GM12878 (cell line): ENCODE measurements at regions not wholly inside any gene's neighbourhood (a gene's known extent, or its start where the extent isn't known, plus 50 kb on each side); places are given as distances from the start of the nearest gene placed in this dataset.

ENCODE experiments used
- ATAC-seq: fragments of 200-7000 bp; cut with Tn5 transposase; 3 replicates; pipeline ENCODE4 v1.9.1; 2020; ENCODE audit warnings: mild to moderate bottlenecking, moderate library complexity
- BruUV-seq: library from RNA; stranded (reverse); fragments of 400-500 nt; replicated peaks from 2 replicates; lab custom pipeline; 2021; lab: Mats Ljungman, UMichigan
- CTCF ChIA-PET: fragments of 300-600 bp; sonication (Branson Sonifier 250); formaldehyde crosslinking; extraction: SDS; loops from one replicate; lab custom pipeline; 2021; ENCODE audit warnings: inconsistent platforms; lab: Yijun Ruan, JAX
- POLR2A ChIA-PET: fragments of 350-600 bp; formaldehyde crosslinking; extraction: SDS; loops from one replicate; lab custom pipeline; 2021; ENCODE audit warnings: inconsistent platforms; lab: Charles Lee
- RAD21 ChIA-PET: fragments of 300-600 bp; sonication (Branson Sonifier 250); formaldehyde crosslinking; loops from one replicate; lab custom pipeline; 2023; ENCODE audit warnings: antibody characterized with exemption; ENCODE audit not compliant: unreplicated experiment; lab: Charles Lee
- SMC1A ChIA-PET: fragments of 300-600 bp; sonication (Branson Sonifier 250); formaldehyde crosslinking; loops from one replicate; lab custom pipeline; 2023; ENCODE audit not compliant: unreplicated experiment, uncharacterized antibody; lab: Charles Lee
- DNase-seq: peaks from one replicate; pipeline ENCODE4 v3.0.0-alpha.2; 2011; ENCODE audit warnings: low read depth, low spot score
- FAIRE-seq: peaks from 3 replicates; lab custom pipeline; 2011; peaks lifted over from hg19 to GRCh38; lab: Jason Lieb, UNC
- H2AFZ ChIP-seq: 2 replicates; pipeline ENCODE4 v1.6.0; 2011; ENCODE audit warnings: low read depth, low read length, control low read depth; ENCODE audit not compliant: control insufficient read depth
- H3K27ac ChIP-seq: 2 replicates; pipeline ENCODE4 v1.5.1; 2011; ENCODE audit warnings: control low read depth; ENCODE audit not compliant: control insufficient read depth, insufficient read depth
- H3K27me3 ChIP-seq, 2 experiments: replicated peaks in 1 of 2; 2 replicates each; pipeline versions ENCODE4 v1.6.0 to v1.6.1; 2011; ENCODE audit warnings: low read length in 1 of 2; ENCODE audit not compliant: control insufficient read depth in 2 of 2, insufficient read depth in 2 of 2
- H3K36me3 ChIP-seq, 2 experiments: 2 replicates each; pipeline ENCODE4 v1.5.1; 2011; ENCODE audit warnings: low read length in 1 of 2; ENCODE audit not compliant: control insufficient read depth in 2 of 2, insufficient read depth in 2 of 2
- H3K4me1 ChIP-seq: 2 replicates; pipeline ENCODE4 v1.6.1; 2011; ENCODE audit warnings: mild to moderate bottlenecking, low read length, moderate library complexity, mixed read lengths; ENCODE audit not compliant: control insufficient read depth, insufficient read depth
- H3K4me2 ChIP-seq: 2 replicates; pipeline ENCODE4 v1.6.0; 2011; ENCODE audit warnings: control low read depth; ENCODE audit not compliant: control insufficient read depth, insufficient read depth
- H3K4me3 ChIP-seq: fragments of 200-600 bp; sonication (generic); 2 replicates; pipeline ENCODE4 v1.5.1; 2016
- H3K79me2 ChIP-seq: 2 replicates; pipeline ENCODE4 v1.6.0; 2011; ENCODE audit warnings: low read length; ENCODE audit not compliant: control insufficient read depth, insufficient read depth
- H3K9ac ChIP-seq: 2 replicates; pipeline ENCODE4 v1.8.0; 2011; ENCODE audit warnings: low read length, control low read depth, mixed read lengths; ENCODE audit not compliant: control insufficient read depth, insufficient read depth
- H3K9me3 ChIP-seq: replicated peaks from 3 replicates; pipeline ENCODE4 v1.5.1; 2011; ENCODE audit warnings: mild to moderate bottlenecking, low read length; ENCODE audit not compliant: control insufficient read depth, insufficient read depth
- H4K20me1 ChIP-seq: 2 replicates; pipeline ENCODE4 v1.6.0; 2011; ENCODE audit not compliant: control insufficient read depth, insufficient read depth
- CUX1 ChIP-seq: IDR thresholded peaks from 2 replicates; pipeline ENCODE4 v1.6.1; 2012; ENCODE audit warnings: improper control_type of control experiment, low read depth, low read length; ENCODE audit not compliant: insufficient replicate concordance
- E2F4 ChIP-seq: IDR thresholded peaks from 2 replicates; pipeline ENCODE4 v1.6.1; 2012; ENCODE audit warnings: low read depth, low read length, improper control_type of control experiment
- ETV6 ChIP-seq, 2 experiments: fragments of 450-650 bp in 1 of 2; IDR thresholded peaks in 1 of 2; conservative IDR thresholded peaks in 1 of 2; 2 replicates each; pipeline ENCODE4 v1.6.1; 2014; ENCODE audit warnings: antibody characterized with exemption in 1 of 2, borderline replicate concordance in 1 of 2, low read depth in 1 of 2, mild to moderate bottlenecking in 1 of 2, moderate library complexity in 1 of 2
- FOS ChIP-seq: IDR thresholded peaks from 3 replicates; pipeline ENCODE4 v1.6.1; 2011; ENCODE audit warnings: borderline replicate concordance; ENCODE audit not compliant: insufficient read length; ENCODE audit errors: extremely low read depth
- NFIC ChIP-seq: IDR thresholded peaks from 2 replicates; pipeline ENCODE4 v1.6.1; 2012; ENCODE audit warnings: low read depth, mild to moderate bottlenecking, inconsistent platforms, low read length, moderate library complexity
- NFYA ChIP-seq: IDR thresholded peaks from 2 replicates; pipeline ENCODE4 v1.6.1; 2011; ENCODE audit warnings: low read depth, mild to moderate bottlenecking, low read length, improper control_type of control experiment, borderline replicate concordance
- RUNX3 ChIP-seq: IDR thresholded peaks from 2 replicates; pipeline ENCODE4 v1.6.1; 2012; ENCODE audit warnings: low read length, inconsistent platforms
- TBL1XR1 ChIP-seq: IDR thresholded peaks from 2 replicates; pipeline ENCODE4 v1.6.1; 2012; ENCODE audit warnings: low read depth, low read length, improper control_type of control experiment
- YY1 ChIP-seq: IDR thresholded peaks from 2 replicates; pipeline ENCODE4 v1.6.1; 2011; ENCODE audit warnings: low read depth, mild to moderate bottlenecking, low read length
- ZNF384 ChIP-seq: IDR thresholded peaks from 2 replicates; pipeline ENCODE4 v1.6.1; 2012; ENCODE audit warnings: low read depth, mild to moderate bottlenecking, low read length, improper control_type of control experiment, borderline replicate concordance
- WGBS: methylation state at CpG from one replicate; pipeline ENCODE4 v1.1.6; 2016; ENCODE audit warnings: low lambda C conversion rate; ENCODE audit not compliant: insufficient replicate concordance, insufficient coverage; ENCODE audit errors: missing lambda C conversion rate; 5-methylcytosine and 5-hydroxymethylcytosine counted together
- in situ Hi-C: fragments of 300-500 bp; cut with MboI; formaldehyde crosslinking; loops from 9 replicates; pipeline ENCODE4 v1.14.3; 2018; ENCODE audit warnings: mixed read lengths
- intact Hi-C: fragments of 100-400 bp; cut with micrococcal nuclease; formaldehyde crosslinking; loops from one replicate; pipeline ENCODE4 v1.14.2; 2022; ENCODE audit not compliant: unreplicated experiment
- TF ChIP-seq, protein P1 (sequence below): fragments of 450-650 bp; IDR thresholded peaks from 2 replicates; pipeline ENCODE4 v1.6.1; 2017; ENCODE audit warnings: mild to moderate bottlenecking, moderate library complexity
- TF ChIP-seq, protein P2 (sequence below): IDR thresholded peaks from 2 replicates; pipeline ENCODE4 v1.6.1; 2012; ENCODE audit warnings: low read depth, low read length, improper control_type of control experiment

DNA sequence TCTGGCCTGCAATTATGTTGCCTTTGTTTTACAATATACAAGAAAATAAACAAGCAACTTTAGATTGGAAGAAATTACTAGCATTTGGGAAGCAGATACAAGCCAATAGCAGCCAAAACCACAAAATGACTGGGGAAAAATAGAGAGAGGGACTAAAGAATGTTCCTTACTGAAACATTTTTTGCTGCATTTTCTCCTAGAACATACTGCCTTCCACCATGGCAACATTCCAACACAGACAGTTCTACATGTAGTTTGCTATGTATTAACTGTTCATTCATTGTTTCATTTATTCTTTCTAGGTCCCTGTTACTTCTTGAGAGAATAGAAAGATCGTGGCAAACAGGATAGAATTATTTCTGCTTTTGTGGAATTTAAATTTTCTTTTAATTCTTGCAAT, 530.2 kb downstream of the RPS29 start (continued):
- TF ChIP-seq, protein P1, sequence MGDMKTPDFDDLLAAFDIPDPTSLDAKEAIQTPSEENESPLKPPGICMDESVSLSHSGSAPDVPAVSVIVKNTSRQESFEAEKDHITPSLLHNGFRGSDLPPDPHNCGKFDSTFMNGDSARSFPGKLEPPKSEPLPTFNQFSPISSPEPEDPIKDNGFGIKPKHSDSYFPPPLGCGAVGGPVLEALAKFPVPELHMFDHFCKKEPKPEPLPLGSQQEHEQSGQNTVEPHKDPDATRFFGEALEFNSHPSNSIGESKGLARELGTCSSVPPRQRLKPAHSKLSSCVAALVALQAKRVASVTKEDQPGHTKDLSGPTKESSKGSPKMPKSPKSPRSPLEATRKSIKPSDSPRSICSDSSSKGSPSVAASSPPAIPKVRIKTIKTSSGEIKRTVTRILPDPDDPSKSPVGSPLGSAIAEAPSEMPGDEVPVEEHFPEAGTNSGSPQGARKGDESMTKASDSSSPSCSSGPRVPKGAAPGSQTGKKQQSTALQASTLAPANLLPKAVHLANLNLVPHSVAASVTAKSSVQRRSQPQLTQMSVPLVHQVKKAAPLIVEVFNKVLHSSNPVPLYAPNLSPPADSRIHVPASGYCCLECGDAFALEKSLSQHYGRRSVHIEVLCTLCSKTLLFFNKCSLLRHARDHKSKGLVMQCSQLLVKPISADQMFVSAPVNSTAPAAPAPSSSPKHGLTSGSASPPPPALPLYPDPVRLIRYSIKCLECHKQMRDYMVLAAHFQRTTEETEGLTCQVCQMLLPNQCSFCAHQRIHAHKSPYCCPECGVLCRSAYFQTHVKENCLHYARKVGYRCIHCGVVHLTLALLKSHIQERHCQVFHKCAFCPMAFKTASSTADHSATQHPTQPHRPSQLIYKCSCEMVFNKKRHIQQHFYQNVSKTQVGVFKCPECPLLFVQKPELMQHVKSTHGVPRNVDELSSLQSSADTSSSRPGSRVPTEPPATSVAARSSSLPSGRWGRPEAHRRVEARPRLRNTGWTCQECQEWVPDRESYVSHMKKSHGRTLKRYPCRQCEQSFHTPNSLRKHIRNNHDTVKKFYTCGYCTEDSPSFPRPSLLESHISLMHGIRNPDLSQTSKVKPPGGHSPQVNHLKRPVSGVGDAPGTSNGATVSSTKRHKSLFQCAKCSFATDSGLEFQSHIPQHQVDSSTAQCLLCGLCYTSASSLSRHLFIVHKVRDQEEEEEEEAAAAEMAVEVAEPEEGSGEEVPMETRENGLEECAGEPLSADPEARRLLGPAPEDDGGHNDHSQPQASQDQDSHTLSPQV, result no peak
- no peak for TF ChIP-seq TBL1XR1

- no peak overlapping the region for H2AFZ ChIP-seq
- no peaks in the 10 kb centered on the region for H3K36me3 ChIP-seq
- no peak for ATAC-seq
- no peak for FAIRE-seq
- in situ Hi-C loops, result no loop called here
- H3K9ac ChIP-seq, result no peak overlapping the region
- H4K20me1 ChIP-seq, result no peaks in the 10 kb centered on the region
- RAD21 ChIA-PET, result no interaction called here
- H3K79me2 ChIP-seq, result no peaks in the 10 kb centered on the region
- H3K9me3 ChIP-seq, result no peaks in the 10 kb centered on the region
- CTCF ChIA-PET, result no interaction called here
- intact Hi-C loops, result no loop called here
- H3K27me3 ChIP-seq, result no peaks in the 10 kb centered on the region
- H3K4me3 ChIP-seq, result no peak overlapping the region
- no peak overlapping the region for H3K27ac ChIP-seq
- no peaks in the 10 kb centered on the region for H3K4me1 ChIP-seq
- no TSS peak for BruUV-seq
- SMC1A ChIA-PET, result interaction anchor here (1.3 kb wide), 1 partner anchor 9 kb away, joined by 3 read pairs; no protein-coding TSS in a partner anchor
- DNase-seq, result no peak
- POLR2A ChIA-PET, result no interaction called here
- no peak overlapping the region for H3K4me2 ChIP-seq
- 20% methylated on average over 2 of the region's 2 CpGs for WGBS
- TF ChIP-seq E2F4 (no peak), ZNF384 (no peak), RUNX3 (no peak), CUX1 (no peak), NFIC (no peak), FOS (no peak), NFYA (no peak), ETV6 (conservative IDR thresholded peaks at IDR 0.05 in 1 of 2, IDR thresholded peaks at IDR 0.05 in 1 of 2; ENCODE audit: borderline replicate concordance in 1 of 2, low read depth in 1 of 2) (no peak), YY1 (no peak)
- TF ChIP-seq, protein P2, sequence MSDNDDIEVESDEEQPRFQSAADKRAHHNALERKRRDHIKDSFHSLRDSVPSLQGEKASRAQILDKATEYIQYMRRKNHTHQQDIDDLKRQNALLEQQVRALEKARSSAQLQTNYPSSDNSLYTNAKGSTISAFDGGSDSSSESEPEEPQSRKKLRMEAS, result no peak
Observed at GRCh38 chr14:49052521-49052920, 533.7 kb downstream of the RPS29 start.
